ENCODE measurements at regions not wholly inside any gene's neighbourhood (a gene's known extent, or its start where the extent isn't known, plus 50 kb on each side); places are given as distances from the start of the nearest gene placed in this dataset.

DNA sequence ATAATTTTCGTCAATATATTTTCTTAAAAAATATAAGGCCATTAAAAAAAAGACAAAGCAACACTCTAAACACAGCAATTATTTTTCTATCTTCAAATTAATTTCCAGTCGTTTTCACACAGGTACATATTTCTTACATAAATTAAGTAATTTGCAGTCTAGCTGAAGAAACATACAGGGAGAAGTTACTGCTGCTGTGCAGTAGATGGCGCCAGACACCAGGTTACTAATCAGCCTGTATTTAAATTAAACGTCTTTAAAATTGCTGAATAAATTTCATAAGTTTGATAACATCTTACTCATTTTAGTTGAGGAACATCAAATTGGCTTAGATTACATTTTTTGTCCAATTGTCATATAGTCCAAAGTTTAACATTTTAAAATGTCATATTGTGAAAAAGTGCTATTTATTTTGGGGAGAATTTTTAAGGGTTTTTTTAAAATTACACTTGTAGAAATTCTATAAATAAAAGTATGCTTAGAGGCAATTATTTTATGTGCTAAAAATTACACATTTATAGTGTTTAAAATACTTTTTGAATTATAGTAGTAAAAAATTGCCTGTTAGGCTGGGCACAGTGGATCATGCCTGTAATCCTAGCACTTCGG lies 88.4 kb downstream of the PMAIP1 start:
- TF ChIP-seq, protein P1, sequence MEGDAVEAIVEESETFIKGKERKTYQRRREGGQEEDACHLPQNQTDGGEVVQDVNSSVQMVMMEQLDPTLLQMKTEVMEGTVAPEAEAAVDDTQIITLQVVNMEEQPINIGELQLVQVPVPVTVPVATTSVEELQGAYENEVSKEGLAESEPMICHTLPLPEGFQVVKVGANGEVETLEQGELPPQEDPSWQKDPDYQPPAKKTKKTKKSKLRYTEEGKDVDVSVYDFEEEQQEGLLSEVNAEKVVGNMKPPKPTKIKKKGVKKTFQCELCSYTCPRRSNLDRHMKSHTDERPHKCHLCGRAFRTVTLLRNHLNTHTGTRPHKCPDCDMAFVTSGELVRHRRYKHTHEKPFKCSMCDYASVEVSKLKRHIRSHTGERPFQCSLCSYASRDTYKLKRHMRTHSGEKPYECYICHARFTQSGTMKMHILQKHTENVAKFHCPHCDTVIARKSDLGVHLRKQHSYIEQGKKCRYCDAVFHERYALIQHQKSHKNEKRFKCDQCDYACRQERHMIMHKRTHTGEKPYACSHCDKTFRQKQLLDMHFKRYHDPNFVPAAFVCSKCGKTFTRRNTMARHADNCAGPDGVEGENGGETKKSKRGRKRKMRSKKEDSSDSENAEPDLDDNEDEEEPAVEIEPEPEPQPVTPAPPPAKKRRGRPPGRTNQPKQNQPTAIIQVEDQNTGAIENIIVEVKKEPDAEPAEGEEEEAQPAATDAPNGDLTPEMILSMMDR (IDR thresholded peaks at IDR 0.05) = peak; percentile 48 to 88 (median 74)
- TF ChIP-seq POLR2AphosphoS5 (IDR thresholded peaks at IDR 0.05) = no peak

All from breast epithelium (tissue), 3 donors.